H4 (cell line): ENCODE measurements at regions not wholly inside any gene's neighbourhood (a gene's known extent, or its start where the extent isn't known, plus 50 kb on each side); places are given as distances from the start of the nearest gene placed in this dataset.

ENCODE experiments used
- DNase-seq: peaks from one replicate; pipeline ENCODE4 v3.0.0-alpha.2; 2015; ENCODE audit warnings: low spot score

DNA sequence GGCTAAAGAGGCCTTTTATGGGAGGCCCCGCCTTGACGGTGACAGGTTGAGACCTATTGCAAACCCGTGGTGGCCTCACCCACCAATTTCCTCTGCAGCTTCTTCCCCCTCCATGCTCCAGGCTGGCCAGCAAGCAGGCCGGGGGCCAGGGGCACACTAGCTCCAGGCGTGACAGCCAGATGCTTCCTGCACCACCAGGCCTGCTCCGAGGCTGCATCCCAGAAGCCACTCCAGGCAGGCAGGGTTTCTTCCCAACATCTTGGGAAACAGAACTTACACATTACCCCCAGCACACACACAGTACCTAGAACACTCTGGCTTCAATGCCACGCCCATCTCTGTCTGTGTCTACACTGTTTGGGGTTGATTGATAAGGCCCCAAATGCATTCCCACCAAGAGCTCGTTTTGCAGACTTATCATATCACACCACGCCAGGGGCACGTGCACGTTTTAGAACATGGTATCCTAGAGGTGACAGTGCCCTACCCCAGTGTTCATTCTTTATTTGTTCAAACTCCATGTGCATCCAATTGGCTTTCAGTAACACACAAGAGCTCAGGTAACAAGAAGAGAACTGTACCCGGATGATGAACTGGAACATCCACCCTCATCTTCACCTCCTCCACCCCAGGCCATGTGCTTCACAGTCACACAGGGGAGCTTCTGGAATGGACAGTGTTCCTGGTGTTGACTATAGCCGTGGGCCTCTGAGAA is 221.4 kb upstream of the RREB1 start:
- DNase-seq: no peak

DNA sequence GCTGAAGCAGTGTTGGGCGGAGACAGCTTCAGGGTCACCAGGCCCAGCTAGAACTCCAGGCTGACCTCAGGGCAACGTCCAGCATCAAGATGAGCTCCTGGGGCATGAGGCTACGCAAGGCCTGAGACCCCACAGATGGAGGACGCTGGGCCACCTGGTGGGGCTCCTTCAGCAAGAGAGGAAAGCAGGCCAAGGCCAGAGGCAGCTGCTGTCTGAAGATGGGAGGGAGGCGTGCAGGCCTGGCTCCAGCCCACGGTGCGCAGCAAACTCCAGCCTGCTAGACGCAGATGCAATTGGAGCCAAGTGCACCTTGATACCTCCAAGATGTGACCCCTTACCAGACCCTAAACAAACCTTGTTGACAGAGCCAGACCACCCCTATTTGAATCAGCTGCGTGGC is 220.9 kb upstream of the RREB1 start:
- no peak for DNase-seq

DNA sequence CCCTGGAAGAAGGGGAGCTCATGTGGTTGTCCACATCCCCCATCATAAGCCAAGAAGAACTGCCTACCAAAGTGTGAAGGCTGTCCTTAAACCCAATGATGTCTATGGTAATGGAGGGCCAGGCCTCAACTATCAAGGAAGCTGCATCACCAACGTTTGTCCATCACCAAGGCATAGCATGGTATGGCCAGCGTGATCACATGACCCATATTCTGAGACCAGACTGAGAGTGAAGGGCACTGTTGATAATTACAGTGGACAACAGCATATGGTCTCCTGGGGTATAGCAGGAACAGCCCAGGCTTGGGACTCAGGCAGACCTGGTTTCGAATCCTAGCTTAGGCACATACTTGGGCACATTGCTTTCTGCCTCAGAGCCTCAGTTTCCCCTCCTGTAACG is 218.2 kb upstream of the RREB1 start:
- no peak for DNase-seq

DNA sequence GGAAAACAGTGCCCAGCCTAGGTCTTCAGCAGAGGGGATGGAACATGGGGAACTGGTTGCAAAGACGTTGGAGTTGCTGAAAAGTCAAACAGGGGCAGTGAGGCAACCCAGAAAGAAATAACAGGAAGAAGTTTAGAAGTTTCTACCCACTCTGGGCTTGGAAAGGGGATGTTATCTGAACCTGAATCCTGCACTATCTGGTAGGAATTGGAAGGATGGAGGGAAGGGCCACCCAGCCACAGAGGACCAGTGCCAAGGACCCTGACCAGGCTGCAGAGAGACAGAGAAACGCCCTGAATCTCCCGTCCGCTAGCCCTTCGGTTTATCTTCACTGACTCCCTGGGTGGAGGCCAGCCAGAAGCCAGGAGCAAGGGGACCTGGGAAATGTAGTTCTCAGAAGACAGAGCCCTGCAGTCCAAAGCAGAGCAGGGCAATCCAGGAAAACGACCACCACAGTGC is 217.3 kb upstream of the RREB1 start:
- no peak for DNase-seq

DNA sequence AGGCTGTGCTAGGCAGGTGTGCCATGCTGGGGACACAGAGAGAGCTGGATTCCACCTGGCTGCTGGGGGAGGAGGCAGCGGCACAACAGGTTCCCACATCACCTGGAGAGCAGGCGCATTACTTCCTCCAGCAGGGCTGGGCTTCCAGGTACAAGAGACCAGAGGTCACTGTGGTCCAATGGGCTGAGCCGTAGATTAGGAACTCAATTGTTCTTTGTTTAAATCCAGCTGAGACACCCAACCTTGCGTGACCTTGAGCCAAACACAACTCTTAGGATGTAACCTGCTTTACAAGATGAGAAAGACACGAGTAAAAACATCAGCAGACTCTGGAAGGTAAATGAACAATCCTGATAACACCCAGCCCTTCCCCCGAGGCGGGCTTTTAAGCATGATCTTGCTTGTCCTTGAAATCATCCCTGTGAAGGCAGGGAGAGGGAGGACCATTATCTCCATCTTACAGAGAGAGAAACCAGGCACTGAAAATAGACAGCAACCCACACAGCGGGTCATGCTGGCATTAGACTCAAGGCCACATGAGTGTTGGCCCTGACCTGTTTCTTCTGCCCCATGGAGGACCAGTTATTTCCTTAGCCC is 216.5 kb upstream of the RREB1 start:
- no peak for DNase-seq

DNA sequence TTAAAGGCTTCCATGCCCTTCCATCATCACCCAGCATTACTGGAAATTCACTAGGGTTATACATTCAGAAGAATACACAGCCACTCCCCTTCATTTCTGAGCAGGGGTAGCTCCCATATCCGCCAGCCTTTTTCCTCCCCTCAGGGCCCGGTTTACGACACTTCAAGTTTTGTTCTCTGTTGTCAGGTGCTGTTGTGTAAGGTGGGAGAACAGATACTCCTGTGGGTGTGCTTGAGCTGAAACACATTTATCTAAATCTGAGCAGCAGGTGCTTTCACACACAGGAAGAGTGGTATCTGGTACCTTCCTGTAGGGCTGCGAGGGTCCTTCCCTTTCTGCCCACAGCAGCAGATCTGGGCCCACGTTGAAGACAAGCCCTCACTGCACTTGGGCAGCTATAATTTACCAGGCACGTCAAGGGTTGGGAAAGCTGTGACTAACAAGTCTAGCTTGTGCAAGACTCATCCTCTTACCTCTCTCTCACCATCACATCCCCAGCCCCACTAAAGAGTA is 215.8 kb upstream of the RREB1 start:
- DNase-seq: no peak

DNA sequence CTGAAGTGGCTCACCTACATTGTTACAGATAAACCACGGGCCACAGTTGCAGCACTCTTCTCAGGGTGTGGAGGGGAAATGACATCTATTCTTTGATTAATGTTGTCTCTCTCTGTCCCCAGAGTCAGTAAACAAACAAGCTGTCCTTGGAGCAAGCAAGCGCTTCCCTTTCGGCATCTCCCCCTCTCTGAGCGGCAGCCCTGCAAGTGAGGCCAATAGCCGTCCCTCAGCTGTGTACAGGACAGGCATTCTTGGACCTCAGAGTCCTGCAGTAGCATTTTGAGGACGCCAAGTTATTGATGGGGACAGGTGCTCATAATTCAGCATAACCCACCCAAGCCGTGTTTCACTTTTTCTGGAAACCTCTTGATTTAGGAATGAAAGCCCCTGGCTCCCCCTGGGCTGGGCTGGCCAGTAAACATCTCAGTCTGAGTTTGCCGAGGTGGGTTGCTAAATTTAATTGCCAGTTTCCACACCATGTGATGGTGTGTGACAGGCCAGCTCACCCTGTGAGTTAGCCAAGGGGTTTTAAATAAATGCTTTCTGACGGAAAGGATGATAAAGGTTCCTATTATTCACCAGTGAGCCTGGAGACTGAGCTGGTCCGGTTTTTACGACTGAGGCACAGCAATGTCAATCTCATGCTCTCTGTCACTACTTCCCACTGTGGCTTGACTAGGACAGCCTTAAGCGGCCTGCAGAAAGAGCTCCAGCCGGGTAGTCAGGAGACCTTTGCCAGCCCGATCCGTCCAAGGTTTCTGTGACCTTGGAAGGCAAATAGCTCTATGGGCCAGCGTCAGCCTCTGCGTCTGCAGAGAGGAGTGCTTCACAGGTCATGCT is 214.8 kb upstream of the RREB1 start:
- no peak for DNase-seq

DNA sequence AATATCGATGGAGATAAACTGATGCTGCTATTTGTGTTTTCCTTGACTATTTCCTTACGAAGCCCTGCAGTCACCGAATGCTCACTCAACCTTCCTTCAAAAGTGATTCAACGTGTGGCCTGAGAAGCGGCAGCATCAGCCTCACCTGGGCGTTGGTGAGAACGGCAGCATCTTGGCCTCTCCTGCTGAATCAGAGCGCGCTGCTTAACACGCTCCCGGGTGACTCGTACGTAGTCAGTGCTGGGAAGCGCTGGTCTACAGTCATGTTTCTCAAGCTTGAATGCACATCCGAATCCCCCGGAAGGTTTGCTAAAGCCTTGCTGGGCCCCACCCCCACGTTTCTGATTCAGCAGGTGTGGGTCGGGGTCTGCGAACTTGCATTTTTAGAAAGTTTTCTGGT is 214.1 kb upstream of the RREB1 start:
- DNase-seq: no peak

DNA sequence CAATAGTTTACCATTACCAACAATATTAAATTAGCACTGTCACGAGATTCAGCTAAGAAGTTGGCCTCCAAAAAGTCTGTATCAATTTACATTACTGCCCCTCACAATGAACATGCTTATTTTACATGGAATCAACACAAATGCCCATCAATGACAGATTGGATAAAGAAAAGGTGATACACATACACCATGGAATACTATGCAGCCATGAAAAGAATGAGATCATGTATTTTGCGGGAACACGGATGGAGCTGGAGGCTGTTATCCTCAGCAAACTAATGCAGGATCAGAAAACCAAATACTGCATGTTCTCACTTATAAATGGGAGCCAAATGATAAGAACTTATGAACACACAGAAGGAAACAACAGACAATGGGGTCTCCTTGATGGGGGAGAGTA is 211.8 kb upstream of the RREB1 start:
- no peak for DNase-seq

DNA sequence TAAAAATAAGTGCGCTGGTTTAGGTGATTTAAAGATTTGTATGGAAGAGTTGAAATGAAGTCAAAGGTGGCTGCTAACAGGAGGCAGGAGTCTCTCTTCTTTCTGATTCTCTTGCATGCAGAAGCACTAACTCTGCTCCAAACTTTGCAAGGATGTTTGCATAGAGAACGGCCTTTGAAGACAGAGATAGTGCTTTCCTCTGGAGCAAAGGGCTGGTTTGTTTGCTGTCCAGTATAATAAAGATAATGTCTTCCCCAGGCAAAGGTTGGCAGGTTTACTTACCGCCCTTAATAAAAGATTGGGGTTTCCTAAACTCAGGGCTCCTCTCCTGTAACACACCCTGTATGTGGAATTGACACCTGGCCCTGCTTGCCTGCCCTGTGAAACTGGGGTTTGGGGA is 210.6 kb upstream of the RREB1 start:
- no peak for DNase-seq

DNA sequence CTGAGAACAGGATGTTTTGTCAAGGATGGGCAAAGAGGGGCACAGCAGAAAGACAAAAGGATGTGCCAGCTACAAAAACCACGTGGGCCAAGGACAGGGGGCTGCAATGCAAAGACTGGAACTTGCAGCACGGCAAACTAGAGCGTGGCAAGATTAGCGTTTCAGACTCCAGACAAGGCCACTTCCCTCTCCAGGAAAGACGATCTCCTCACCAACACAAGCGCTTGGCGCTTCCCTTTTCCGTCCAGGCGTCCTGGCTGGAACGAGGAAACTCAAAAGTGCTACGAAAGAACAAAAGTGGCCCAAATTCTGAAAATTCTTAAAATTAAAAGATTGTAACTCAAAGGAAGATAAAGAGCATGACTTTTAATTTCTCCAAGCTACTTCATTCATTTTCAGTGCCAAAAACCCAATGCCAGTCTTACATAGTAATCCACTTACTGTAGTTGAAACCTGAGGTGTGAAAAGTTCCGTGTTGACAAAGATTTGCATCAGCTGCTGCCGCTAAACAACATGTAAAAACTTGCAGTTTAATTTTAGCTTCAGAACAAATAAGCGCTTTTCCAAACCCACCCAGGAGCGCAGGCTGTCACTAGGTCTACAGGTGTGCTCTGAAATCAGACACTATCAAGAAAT is 207.1 kb upstream of the RREB1 start:
- no peak for DNase-seq

DNA sequence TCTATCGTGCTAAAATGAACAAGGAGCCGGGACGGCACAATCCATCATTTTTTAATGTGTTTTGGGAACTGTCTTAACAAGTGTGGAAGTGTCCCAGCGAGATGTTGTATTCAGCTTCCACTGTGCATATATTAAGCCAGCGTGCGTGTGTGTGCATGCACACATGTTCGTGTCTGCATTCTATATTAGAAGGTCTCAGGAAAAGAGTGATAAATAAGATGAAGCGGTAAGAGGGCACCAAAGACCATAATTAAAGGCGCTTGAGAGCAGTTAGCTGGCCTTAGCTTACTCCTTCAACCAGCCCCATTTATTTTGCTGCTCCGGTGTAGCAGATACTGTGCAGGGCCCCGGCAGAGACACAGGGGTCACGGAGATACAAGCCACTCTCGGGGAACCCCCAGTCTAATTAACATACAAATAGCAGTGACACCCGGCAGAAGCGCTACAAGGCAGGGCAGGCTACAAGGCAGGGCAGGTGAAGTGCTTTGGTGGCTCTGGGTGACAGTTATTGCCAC is 206.5 kb upstream of the RREB1 start:
- no peak for DNase-seq

DNA sequence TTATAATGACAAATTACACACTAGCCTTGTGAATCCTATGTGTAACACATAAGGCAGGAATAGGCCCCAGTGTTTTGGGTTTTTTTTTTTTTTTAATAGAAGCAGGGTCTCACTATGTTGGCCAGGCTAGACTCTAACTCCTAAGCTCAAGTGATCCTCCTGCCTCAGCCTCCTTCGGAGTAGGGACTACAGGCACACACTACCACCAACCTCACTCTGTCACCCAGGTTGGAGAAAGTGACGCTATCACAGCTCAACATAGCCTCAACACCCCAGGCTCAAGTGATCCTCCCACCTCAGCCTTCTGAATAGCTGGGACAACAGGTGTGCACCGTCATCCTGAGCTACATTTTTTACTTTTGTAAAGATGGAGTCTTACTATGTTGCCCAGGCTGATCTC is 205.8 kb upstream of the RREB1 start:
- no peak for DNase-seq

DNA sequence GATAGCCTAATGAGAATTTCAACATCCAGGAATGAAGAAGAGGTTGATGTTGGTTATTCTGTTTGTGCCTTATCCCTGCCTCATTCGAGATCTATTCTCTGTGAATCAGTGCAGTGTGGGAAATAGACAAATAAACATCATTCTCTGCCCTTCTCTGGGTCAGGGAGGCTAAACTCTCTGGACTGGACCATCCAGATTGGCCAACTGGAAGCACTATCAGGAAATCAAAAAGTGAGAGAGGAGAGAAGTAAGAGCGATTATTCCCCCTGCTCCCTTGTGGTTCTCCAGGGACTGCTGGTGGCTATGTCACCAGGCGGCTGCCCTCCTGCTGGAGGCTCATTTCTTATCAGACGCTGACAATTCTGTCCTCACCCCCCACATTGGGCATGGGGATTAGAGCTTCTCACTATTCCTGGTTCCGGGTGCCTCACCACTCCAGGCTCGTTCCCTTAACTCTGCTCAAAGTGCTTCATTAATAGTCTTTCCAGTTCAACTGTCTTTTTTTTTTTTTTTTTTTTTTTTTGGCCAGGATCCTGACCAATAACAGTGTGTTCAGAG is 201.7 kb upstream of the RREB1 start:
- peak; percentile 35 for DNase-seq

DNA sequence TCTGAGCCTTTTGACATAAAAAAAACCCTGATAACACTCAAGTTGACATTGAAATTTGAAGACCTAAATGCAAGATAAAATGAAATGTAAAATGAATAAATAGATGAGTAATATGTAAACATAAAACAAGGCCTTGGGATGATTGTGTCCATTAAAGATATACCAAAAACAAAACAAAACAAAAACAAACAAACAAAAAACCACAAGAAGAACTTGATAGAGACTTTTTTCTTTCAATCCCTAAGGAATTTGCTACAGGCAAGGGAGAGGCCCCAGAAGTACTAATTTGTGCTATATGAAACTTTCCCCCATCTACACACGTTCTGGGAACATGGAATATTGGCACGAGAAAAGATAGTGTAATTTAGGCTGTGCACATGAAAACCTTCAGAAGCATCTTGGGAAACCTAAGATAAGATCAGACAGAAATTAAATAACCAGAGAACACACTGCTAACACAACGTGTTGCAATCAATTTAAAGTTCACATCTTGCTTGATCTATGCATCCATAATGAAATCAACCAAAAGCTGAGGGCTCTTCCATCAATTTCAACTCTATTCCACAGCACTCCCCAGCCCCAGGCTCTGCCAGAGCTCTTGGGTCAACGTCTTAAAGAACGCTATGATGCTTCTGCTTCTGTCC is 201.1 kb upstream of the RREB1 start:
- no peak for DNase-seq

DNA sequence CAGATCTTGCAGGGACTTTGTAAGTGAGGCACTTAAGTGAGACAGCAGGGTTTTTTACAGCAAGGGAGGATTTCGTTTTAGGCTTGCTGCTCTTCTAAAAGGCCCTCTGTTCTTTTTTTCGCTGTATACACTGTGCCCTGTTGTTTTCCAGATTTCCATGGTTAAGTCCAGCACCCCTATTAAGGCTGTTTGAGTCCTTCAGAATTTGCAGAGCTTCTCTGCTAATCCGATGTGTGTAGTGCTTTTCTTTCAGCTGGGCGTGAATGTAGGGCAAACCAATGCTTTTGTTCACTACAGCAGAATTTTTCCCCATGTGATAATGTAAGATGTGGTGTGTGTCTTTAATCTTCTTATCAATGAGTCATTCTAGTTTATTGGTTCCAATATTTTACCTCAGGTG is 200.5 kb upstream of the RREB1 start:
- no peak for DNase-seq

DNA sequence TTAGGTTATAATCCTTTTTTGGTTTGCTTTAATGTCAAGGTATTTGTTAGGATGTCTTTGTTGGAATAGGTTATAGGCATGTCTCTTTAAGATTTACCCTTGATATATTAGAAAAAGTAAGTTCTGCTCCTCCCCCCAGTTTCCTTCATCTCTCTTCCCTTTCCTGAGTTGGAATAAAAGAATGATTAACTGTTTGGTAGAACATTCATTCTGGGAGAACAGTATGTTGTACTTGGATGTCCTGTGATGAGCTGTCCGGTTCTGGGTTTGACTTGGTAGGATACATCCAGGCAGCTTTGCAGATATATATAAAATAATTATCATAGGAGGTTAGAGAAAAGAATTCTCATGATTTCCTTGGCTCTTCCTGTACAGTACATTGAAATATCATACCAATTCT is 199.6 kb upstream of the RREB1 start:
- DNase-seq: no peak

DNA sequence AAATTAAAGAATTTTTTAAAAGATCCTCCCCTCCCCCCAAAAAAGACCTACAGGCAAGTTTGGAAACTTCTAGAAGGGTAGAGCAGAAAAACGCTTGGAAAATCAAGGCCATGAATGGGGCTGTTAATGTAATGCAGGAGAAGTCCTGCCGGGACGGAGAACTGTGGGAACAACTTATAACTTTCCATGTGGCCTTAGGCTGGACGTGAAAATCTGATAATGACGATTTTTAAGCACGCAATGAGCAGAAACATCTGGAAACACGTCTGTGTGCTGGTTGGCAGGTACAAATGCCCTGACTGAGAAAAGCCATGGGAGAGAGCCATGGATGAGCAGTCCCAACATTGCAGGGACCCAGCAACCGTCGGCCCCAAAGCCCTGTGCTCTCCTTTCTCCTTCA is 198.7 kb upstream of the RREB1 start:
- no peak for DNase-seq

DNA sequence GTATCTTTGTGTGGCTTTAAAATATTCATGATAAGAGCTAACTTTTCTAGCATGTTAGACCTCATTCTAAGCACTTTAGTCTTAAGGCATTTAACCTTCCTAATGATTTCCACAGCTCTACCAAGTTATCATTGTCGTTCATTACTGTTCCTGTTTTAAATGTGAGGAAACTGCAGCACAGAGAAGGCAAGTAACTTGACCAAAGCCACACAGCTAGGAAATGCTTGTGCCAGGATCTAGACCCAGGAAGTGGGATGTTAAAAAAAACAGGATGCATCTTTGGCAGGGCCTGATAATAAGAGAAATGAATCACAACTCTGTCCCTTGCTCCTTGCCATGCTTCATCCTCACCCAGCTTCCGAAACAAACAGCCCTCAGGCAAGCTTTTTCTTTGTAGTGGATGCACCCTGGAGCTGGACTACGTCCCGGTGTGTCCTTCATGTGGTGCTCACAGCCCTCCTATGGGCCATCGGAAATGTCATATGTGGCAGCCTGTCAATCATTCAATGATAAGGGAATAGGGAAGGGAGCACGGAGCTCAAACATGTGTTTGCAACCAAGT is 196.9 kb upstream of the RREB1 start:
- DNase-seq: no peak

DNA sequence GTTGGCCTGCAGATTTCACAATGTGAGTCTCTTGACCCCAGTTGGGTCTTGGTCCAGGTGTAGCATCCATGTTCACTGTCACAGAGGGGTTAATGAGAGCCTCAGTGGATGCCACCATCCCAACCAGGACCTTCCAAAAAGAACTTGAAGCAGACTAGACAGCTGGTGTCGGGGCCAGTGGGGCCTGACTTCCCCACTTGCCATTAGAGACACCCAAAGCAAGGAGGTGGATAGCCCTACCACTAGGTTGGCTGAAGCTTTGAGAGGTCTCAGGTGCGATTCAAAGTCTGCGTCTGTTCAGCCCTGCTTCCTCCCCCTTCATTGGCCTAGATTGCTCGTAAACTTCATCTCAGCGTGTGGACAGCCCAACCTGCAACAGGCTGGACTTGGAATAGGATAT is 196.4 kb upstream of the RREB1 start:
- no peak for DNase-seq
